ENCODE measurements at regions not wholly inside any gene's neighbourhood (a gene's known extent, or its start where the extent isn't known, plus 50 kb on each side); places are given as distances from the start of the nearest gene placed in this dataset.
A peak's percentile ranks its signal among the peaks of the same experiment; 100 is the strongest.

DNA sequence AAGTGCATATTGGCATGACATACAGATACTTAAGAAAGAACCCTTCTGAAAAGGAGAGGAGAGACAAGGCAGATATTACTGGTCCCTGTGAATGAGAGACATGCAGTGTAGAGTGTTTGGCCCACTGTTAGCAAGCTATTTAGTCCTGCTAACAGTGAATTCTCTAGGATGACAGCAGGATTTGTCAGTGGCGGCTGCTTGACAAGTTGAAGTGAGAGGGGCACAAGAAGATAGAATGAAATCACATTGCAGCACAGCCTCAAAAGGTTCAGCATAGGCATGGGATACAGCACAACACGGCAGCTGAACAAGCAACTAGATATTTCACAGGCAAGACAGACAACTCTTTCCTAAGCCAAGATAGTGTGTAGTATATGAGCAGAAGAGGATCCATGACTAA, 407.9 kb downstream of the PLA2G4A start:
- no peak for DNase-seq (ENCODE audit: low read depth)

DNA sequence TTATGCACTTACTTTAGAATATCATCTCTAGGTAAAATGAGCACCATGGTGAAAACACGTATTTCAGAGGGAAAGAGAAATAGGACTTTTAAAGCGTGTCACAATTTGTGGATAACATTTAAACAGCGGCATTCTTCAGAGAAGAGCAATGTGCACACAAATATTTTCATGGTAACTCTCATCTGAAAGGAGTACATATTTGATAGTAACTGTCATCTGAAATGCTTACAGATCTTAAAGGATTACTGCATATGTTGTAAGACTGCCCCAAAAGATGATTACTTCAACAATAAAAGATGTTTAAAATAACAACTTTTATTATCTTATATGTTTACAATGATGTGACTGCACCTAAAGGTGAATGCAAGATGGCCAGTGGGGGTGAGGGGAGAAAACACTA, 408.8 kb downstream of the PLA2G4A start:
- DNase-seq (ENCODE audit: low read depth) = peak; percentile 57

DNA sequence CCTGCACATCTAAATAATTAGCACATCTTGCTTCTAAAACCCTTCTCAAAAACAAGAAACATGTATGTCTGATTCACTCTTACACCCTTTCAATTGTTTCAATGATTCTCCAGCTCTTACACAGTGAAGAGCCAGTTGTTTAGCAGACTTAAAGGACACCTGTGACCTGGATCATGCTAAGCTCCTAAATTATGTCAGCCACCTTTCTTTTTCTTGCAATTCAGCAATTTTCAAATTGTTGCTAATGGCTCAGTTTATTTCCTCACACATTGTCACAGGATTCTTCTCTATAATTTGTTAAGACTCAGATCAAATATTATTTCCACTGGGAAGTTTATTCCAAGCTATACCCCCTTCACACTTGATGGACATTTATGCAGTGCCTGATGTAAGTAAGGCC, 413.2 kb downstream of the PLA2G4A start:
- no peak for DNase-seq (ENCODE audit: low read depth)

DNA sequence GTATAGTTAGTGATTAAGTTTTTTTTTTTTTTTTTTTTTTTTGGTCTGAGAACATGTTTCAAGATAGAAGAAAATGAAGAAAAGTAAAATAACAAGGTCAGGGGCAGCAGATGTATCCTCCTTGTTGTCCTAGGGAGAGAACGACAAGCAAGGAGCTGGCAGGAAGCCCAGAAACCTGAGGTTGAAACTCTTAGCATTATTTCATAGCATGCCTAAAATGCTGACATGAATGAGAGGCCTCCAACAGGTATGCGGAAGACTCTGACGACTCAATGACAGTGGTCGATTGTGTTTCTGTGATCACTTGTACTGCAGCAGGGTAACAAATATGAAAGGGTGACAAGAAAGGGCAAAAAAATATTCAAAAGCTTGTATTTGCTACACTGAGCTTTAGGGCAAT, 415.9 kb downstream of the PLA2G4A start:
- DNase-seq (ENCODE audit: low read depth) = peak; percentile 37

DNA sequence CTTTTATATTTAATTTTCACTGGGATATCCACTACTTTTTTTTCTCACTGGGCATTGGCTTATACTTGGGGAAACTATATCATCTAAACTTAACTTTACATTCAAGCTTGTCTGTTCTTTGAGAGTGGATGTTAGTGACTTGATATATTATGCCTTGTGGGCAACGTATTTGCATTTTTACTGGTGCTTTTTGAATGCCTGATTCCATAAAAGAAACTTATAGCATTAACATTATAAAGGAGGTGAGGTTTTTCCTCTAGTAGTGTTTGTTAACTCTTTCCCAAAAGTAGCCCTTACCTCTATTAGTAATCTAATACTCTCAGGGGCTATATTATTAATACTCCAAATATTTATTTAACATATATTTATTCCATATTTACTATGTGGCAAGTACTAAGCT, 416.5 kb downstream of the PLA2G4A start:
- DNase-seq (ENCODE audit: low read depth) = no peak

DNA sequence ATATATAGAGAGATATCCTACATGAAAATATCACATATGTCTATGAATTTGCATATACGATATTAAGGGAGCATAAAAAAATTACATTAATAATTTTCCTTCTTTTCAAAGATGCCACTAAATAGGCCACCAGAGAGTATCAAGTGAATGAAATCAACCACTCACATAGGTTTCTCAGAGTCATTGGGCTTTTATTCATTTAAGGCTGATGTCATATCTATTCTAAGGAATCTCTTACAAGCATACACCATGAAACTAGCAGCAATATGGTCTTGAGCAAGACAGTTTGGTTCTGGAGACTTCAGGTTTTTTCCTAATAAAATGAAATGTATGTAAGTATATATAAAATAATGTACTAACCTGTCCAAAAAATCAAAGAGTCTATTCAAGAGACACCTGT, 420.4 kb downstream of the PLA2G4A start:
- no peak for DNase-seq (ENCODE audit: low read depth)

DNA sequence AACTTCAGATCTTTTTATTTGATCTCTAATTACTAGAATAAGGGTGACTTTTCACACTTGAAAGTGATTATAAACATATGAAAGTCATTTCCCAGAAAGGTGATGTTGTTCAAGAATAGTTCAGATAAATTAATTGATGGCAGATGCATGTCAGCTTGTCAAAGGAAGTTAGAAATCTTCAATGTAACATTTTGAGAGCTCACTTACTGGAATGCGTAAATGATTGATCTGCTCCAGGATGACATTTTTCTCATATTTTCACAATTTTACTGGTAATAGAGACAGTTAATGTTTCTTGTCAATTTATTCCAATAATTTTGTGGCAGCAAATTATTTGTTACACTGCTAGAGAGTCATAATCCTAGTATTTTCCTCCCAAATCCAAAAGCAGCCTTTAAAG, 424.2 kb downstream of the PLA2G4A start:
- DNase-seq (ENCODE audit: low read depth) = no peak

DNA sequence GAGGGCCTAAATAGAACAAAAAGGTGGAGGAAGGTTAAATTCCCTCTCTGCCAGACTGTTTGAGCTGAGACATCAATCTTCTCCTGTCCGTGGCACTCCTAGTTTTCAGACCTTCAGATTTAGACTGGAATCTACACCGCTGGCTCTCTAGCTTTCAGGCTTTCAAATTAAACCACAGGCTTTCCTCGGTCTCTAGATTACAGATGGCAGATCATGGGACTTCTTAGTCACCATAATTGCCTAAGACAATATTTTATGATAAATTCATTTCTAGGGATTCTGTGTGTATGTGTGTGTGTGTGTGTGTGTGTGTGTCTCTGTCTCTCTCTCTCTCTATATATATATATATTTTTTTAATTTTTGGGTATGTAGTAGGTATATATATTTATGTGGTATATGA, 428.7 kb downstream of the PLA2G4A start:
- no peak for DNase-seq (ENCODE audit: low read depth)

DNA sequence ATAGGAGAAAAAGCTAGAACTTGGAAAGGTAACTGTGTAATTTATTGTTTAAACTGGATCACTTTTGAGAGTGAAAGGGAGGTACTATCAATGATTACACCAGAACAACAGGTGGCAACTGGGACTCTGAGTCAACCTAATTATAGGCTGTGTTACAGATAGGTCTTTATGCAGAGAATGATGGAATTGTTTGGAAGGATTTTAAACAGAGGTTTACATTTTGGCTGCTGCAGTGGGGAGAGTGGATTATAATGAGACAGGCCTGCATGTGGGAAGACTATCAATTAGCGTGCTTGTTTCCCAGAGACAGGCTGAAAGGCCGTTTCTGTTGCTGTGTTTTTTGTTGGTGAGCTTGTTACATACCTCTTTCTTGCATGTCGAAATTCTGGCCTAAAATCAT, 432.9 kb downstream of the PLA2G4A start:
- DNase-seq (ENCODE audit: low read depth) = no peak

DNA sequence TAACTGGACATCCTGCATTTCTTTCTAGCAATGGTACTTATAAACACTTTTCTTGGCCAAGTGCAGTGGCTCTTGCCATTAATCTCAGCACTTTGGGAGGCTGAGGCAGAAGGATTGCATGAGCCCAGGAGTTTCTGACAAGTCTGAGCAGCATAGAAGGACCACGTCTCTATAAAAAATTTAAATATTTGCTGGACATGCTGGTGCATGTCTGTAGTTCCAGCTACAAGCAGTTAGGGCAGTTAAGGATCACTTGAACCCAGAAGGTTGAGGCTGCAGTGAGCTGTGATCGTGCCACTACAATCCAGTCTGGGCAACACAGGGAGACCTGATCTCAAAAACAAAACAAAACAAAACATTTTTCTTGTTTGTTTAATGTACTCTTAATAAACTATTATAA, 434.0 kb downstream of the PLA2G4A start:
- no peak for DNase-seq (ENCODE audit: low read depth)

DNA sequence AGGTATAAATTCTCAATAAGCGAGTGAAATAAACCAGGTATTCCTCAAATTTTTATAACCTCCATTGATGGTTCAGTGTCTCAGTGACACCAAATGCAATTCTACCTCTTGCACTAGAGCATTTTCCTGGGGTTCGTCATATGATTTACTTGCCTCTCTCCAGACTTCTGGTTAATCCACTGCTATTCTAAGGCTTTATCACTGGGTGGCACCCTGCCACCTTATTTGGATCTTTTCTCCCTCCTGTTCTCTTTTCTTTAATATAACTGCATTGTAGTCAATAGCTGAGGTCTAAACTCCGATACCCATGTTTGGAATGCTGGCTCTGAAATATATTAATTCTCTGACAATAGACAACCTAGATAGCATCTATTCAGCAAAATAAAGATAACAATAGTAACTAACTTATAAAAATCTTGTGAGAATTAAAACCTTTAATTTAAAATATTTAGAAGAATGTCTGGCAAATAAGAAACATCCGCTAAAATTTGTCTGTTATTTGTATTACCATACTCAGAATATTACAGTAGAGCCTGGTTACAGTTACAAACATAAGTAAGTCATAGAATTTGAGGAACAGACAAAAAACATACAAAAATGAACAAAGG, 436.4 kb downstream of the PLA2G4A start:
- DNase-seq (ENCODE audit: low read depth) = peak; percentile 54

DNA sequence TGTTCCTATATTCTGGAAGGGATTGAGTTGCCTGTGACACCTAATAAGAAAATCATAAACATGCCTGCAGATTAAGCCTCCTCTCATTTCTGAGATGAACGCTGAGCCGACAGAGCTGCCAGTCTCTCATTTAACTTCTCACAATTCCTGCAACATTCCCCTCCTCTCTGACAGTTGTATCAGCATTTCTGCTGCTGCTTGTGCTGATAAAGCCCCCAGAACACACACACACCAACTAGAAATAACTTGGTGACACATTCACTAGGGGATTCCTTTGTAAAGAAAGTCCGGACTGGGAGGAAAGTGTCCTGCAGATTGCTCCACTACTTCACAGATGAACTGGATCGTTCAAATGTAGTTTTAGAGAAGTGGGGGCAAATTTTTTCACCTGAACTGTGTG, 437.3 kb downstream of the PLA2G4A start:
- DNase-seq (ENCODE audit: low read depth) = no peak

DNA sequence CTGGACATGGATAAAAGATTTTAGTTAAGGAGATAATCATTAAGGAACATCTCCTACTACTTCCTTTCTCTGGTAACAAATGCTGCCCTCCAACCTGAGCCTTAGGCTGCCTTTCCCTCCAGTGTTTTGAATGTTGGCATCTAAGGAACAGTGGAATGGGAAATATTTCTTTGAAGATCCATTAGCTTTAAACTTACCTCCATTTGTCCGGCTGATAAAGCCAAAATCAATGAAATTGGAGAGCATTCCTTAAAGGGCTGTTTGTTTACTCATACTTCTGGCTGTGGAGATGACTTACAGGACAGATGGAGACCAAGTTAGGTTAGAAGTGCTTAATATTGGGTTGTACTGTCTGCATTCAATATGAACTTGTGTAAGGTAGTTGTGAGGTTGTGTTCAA, 439.1 kb downstream of the PLA2G4A start:
- DNase-seq (ENCODE audit: low read depth) = no peak

DNA sequence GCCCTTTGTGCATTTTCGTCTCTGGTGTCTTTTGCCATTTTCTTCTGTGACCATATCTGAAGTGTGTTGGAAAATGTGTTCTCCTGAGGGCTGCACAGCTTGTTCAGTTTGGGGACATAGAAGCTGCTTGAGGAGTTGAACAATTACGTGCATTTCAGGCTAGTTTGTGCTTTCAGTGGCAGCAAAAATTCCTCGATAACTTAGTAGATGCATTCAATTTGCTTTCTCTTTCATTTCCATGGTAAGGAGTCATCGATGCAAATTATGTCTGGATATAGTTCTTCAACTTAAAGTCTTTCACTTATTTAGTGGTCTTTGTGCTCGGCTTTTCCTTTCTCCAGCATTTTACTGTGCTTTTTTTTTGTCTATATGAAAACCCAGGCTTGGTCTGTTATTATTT, 441.5 kb downstream of the PLA2G4A start:
- DNase-seq (ENCODE audit: low read depth) = no peak

DNA sequence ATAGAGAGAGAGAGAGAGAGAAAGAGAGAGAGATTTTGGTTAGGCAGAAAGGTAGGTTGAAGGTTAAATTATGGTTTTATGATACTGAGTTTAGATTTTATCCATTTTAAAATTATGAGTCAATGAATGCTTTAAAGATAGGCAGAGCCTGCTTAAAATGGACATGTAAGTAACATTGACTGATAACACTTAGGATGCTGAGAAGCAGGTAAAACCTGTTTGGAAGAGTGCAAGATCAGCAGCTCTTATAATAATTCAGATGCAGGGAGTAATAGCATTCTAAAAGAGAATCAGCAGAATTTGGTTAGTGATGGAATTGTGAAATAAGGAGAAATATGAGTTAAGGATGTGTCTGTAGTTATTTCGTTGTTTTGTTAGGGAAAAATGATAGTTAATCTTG, 446.6 kb downstream of the PLA2G4A start:
- no peak for DNase-seq (ENCODE audit: low read depth)

DNA sequence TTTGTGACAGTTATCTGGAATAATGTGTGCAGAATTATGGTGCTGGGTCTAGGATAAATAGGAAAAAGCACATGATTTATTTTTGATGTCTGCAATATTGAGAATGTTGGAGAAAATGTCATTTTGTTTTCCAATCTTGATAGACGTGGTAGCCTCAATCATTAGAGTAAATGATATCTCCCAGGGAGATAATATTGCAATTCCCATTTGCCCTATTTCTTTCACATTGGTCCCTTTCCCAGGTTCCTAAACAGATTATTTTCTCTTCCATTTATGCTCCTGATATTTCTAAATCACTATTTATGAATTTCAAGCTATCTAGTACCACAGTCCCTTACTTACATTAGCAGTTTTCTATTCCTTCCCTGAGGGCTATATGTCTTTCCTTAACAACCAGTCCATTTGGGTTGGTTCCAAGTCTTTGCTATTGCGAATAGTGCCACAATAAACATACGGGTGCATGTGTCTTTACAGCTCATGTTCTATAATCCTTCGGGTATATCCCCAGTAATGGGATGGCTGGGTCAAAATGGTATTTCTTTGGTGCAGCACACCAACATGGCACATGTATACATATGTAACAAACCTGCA, 447.3 kb downstream of the PLA2G4A start:
- DNase-seq (ENCODE audit: low read depth) = no peak

DNA sequence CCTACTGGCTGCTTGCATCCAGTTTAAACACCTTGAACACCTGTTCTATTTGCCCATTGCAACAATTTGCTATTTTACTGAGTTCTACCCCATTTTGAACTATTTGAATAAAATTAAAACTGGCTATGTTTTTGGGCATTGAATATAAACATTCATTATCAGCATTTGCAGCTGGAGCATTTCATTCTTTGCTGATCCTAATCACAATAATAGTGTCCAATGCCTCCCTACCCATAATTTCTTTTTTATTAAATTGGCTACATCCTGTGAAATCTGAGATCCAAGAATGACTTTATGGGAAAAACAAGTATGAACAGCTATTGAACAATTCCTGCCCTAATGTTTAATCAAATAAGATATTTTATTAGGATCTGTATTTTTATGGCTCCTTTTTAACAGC, 447.9 kb downstream of the PLA2G4A start:
- DNase-seq (ENCODE audit: low read depth) = no peak

DNA sequence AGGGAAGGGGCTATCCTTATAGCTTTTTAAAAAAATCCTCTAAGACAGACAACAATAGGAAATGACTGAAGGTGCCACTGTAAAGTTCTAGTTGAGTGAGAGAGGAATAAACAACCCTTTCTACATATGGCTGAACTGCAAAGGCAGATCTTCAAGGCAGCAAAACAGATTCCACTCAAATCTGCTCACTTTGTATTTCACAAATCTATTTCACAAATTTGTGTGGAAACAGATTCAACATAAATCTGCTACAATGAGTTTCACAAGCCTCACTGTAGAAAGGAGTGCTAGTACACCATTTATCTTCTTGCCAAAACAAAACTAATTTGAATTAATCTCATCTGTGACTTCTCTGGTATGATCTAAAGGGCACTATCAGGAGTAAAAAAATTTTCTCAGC, 451.3 kb downstream of the PLA2G4A start:
- no peak for DNase-seq (ENCODE audit: low read depth)

DNA sequence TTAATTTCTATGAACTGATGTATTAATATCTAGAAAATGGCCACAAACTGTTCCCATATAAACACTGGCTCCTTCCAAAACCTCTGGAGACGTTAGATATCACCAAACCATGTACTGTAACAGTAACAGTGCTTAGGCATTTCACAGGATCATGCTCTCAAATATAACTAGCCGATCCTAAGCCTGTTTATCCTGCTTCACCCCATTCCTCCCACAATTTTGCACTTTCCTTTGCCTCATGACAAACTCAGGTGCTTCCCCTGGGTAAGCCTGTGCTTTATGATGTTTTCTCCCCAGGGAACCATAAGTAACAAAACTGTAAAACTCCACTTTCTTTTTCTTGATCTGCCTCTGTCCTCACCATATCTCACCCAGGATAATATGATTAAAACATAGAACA, 452.3 kb downstream of the PLA2G4A start:
- no peak for DNase-seq (ENCODE audit: low read depth)

DNA sequence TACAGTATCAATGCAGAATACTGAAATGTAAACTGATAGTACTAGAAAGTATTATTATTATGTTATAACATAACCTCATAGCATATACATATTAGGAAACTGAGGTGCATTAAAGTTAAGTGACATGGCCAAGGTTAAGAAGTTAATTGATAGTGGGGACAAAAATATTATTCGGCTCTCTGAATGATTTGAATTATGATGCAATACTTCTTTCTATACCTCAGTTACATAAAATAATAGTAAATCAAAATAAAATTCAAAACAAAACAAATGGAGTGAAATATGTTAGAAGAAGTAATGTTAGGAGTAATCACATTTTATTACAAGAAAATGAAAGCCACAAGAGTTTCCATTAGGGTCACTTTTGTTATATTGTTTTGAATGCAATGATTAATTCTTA, 455.2 kb downstream of the PLA2G4A start:
- DNase-seq (ENCODE audit: low read depth) = no peak

DNA sequence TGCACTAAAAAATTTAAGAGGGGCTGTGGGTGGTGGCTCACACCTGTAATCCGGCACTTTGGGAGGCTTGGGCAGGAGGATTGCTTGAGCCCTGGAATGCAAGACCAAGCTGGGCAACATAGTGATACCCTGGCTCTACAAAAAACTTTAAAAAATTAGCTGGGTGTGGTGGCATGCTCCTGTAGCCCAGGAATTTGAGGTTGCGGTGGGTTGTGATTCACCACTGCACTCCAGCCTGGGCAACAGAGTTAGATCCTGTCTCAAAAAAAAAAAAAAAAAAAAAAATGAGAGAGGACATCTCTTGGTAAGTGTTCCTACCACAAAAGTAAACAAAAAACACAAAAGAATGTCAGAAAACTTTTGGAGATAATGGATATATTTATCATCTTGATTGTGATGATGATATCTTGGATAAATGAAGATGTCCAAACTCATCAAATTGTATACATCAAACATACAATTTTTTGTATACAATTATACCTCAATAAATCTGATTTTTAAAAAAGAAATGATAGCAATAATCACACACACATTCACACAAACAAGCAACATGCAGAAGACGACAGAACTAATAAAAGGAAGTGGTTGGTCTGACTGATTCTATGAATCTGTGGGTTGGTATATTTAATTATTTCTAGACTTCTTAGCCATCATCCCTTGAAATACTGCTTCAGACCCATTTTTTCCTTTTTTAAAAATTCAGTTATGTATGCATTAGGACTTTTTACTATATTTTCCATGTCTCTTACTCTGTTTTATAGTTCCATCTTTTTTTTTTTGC, 465.9 kb downstream of the PLA2G4A start:
- no peak for DNase-seq (ENCODE audit: low read depth)

DNA sequence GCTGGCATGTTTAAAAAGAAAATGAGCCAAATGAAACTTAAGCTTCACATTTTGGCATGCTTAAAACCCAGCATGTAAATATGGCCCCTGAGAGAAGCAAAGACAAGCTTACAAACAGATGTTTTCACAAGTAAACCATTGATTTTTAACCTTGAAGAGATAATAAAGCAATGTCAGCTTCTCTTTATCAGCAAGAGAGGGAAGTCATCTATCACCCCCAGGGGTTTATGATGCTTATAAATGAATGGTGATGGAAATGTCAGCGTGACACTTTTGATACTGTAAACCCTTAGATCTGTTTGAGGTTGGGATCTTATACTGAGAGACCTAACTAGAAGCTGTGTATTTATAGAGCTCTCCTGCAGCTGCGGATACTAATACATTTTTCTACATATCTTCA, 471.3 kb downstream of the PLA2G4A start:
- DNase-seq (ENCODE audit: low read depth) = no peak

DNA sequence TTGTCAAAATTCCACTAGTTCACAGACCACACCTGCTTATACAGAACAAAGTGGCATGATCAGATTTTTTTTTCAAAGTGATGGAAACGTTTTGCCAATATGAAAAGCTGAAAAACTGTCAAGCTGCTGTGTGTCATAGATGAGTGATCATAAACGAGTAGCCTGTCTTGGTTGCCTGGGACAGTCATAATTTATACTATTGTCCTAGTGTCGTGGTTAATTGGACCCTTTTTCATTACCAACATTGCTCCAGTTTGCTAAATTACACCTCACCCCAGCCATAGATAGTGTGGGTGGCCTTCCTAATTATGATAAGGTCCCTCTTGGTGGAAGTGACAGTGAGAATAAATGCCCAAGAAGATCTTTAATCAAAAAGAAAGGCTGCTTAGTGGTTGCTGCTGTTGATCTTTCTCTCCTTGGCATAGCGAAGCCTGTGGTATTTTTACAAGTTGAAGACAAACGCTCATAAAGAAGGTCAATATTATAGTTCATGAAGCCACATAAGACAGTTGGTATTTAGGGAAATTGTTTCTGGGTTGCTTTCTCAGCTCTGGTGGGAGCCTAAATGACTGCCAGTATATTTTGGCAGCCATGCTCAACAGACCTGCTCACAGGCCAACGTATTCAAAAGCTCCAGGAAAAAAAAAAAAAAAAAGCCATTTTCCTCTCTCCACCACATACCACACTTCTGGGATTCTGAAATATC, 478.1 kb downstream of the PLA2G4A start:
- DNase-seq (ENCODE audit: low read depth) = no peak

Measured in iris pigment epithelial cell (primary cell).